K562 (cell line): ENCODE measurements at regions not wholly inside any gene's neighbourhood (a gene's known extent, or its start where the extent isn't known, plus 50 kb on each side); places are given as distances from the start of the nearest gene placed in this dataset.
"Not testable (repeated sequence)": the region's sequence is repeated elsewhere in the genome, so short reads cannot be mapped to it uniquely, and the experiment has no call there.

Source experiments
- ATAC-seq: fragments of 200-7000 bp; cut with Tn5 transposase; 3 replicates; pipeline ENCODE4 v1.9.1; 2020; ENCODE audit warnings: moderate library complexity
- BruUV-seq: library from RNA; stranded (reverse); fragments of 400-500 nt; replicated peaks from 2 replicates; lab custom pipeline; 2021; lab: Mats Ljungman, UMichigan
- CTCF ChIA-PET: fragments of 300-600 bp; formaldehyde crosslinking; extraction: SDS; loops from one replicate; lab custom pipeline; 2021; ENCODE audit warnings: low intra/inter-chr PET ratio; lab: Yijun Ruan, JAX
- POLR2A ChIA-PET: fragments of 300-600, 350-650 bp; sonication (Branson Sonifier 250); formaldehyde crosslinking; extraction: SDS; loops from one replicate; lab custom pipeline; 2021; ENCODE audit warnings: antibody characterized with exemption, inconsistent platforms; lab: Yijun Ruan, JAX
- DNase-seq, 4 experiments: peaks; one replicate each; pipeline versions ENCODE4 v3.0.0 to v3.0.0-alpha.2; 2011 to 2018; ENCODE audit warnings: low spot score in 3 of 4, mixed read lengths in 3 of 4; ENCODE audit errors: extremely low read depth in 1 of 4
- FAIRE-seq: peaks from 2 replicates; lab custom pipeline; 2011; peaks lifted over from hg19 to GRCh38; lab: Jason Lieb, UNC
- H2AFZ ChIP-seq: 2 replicates; pipeline ENCODE4 v1.6.0; 2011; ENCODE audit warnings: low read depth, low read length, control low read depth, inconsistent platforms
- H3K27ac ChIP-seq: fragments of 200-600 bp; 3 replicates; pipeline ENCODE4 v1.8.0; 2011; ENCODE audit warnings: low read depth, mild to moderate bottlenecking, control low read depth, inconsistent platforms, low read length, moderate library complexity, mixed read lengths; ENCODE audit errors: extremely low read depth
- H3K27me3 ChIP-seq, 2 experiments: fragments of 300-600 bp in 1 of 2; 2 replicates in 1 of 2; 3 replicates in 1 of 2; pipeline versions ENCODE4 v1.6.0 to v1.8.0; 2011; ENCODE audit warnings: inconsistent platforms in 2 of 2, low read length in 2 of 2, mild to moderate bottlenecking in 1 of 2, mixed read lengths in 1 of 2, moderate library complexity in 1 of 2; ENCODE audit not compliant: control insufficient read depth in 2 of 2, insufficient read depth in 2 of 2
- H3K36me3 ChIP-seq: fragments of 300-600 bp; 3 replicates; pipeline ENCODE4 v1.8.0; 2011; ENCODE audit warnings: mild to moderate bottlenecking, low read length, inconsistent platforms; ENCODE audit not compliant: control insufficient read depth, insufficient read depth
- H3K4me1 ChIP-seq, 2 experiments: fragments of 200-600 bp in 1 of 2; replicated peaks in 1 of 2; 2 replicates in 1 of 2; 3 replicates in 1 of 2; pipeline versions ENCODE4 v1.5.1 to v1.8.0; 2011; ENCODE audit warnings: inconsistent platforms in 2 of 2, low read length in 2 of 2, mild to moderate bottlenecking in 1 of 2, mixed read lengths in 1 of 2, moderate library complexity in 1 of 2; ENCODE audit not compliant: control insufficient read depth in 2 of 2, insufficient read depth in 2 of 2
- H3K4me2 ChIP-seq: 2 replicates; pipeline ENCODE4 v1.6.1; 2011; ENCODE audit warnings: low read length, control low read depth, inconsistent platforms, mixed read lengths; ENCODE audit not compliant: insufficient read depth
- H3K4me3 ChIP-seq: fragments of 200-600 bp; sonication (generic), shearing (Covaris generic); 2 replicates; pipeline ENCODE4 v1.5.1; 2016; ENCODE audit warnings: control low read depth, inconsistent platforms
- H3K79me2 ChIP-seq: fragments of 200-600 bp; 3 replicates; pipeline ENCODE4 v1.8.0; 2011; ENCODE audit warnings: low read length, inconsistent platforms; ENCODE audit not compliant: control insufficient read depth, insufficient read depth
- H3K9ac ChIP-seq, 2 experiments: 2 replicates each; pipeline versions ENCODE4 v1.6.0 to v1.6.1; 2011; ENCODE audit warnings: low read depth in 2 of 2, low read length in 2 of 2, control low read depth in 1 of 2, inconsistent platforms in 1 of 2, mild to moderate bottlenecking in 1 of 2, mixed read lengths in 1 of 2; ENCODE audit not compliant: insufficient read depth in 1 of 2
- H3K9me1 ChIP-seq: one replicate; pipeline ENCODE4 v1.6.0; 2011; ENCODE audit warnings: inconsistent platforms, mild to moderate bottlenecking, low read length, moderate library complexity; ENCODE audit not compliant: control insufficient read depth, insufficient read depth
- H3K9me3 ChIP-seq: replicated peaks from 2 replicates; pipeline ENCODE4 v1.5.1; 2011; ENCODE audit warnings: low read depth, low read length, inconsistent platforms; ENCODE audit not compliant: control insufficient read depth, insufficient read depth
- H4K20me1 ChIP-seq: replicated peaks from 2 replicates; pipeline ENCODE4 v1.6.1; 2011; ENCODE audit warnings: low read length, inconsistent platforms, mixed read lengths; ENCODE audit not compliant: control insufficient read depth, insufficient read depth
- HNRNPL ChIP-seq: fragments of 200-400 bp; formaldehyde crosslinking; IDR thresholded peaks from 2 replicates; pipeline ENCODE4 v1.6.1; 2017; ENCODE audit warnings: low read depth, mild to moderate bottlenecking, low read length
- WGBS: fragments of 100-300 bp; shearing (Covaris generic); methylation state at CpG from one replicate; pipeline ENCODE4 v1.1.6; 2016; ENCODE audit warnings: low coverage, mixed read lengths; ENCODE audit not compliant: insufficient coverage; ENCODE audit errors: missing lambda C conversion rate; 5-methylcytosine and 5-hydroxymethylcytosine counted together
- in situ Hi-C: fragments of 300-500 bp; cut with MboI; formaldehyde crosslinking; loops from 4 replicates; pipeline ENCODE4 v1.15.0; 2018; ENCODE audit warnings: inconsistent platforms, mixed read lengths
- intact Hi-C: fragments of 100-400 bp; cut with micrococcal nuclease; formaldehyde crosslinking; loops from 2 replicates; pipeline ENCODE4 v1.14.2; 2022
- TF ChIP-seq, protein P1 (sequence below), 2 experiments: IDR thresholded peaks; 2 replicates each; pipeline ENCODE4 v1.6.1; 2012; ENCODE audit warnings: improper control_type of control experiment in 2 of 2, low read depth in 2 of 2, low read length in 2 of 2, borderline replicate concordance in 1 of 2

DNA sequence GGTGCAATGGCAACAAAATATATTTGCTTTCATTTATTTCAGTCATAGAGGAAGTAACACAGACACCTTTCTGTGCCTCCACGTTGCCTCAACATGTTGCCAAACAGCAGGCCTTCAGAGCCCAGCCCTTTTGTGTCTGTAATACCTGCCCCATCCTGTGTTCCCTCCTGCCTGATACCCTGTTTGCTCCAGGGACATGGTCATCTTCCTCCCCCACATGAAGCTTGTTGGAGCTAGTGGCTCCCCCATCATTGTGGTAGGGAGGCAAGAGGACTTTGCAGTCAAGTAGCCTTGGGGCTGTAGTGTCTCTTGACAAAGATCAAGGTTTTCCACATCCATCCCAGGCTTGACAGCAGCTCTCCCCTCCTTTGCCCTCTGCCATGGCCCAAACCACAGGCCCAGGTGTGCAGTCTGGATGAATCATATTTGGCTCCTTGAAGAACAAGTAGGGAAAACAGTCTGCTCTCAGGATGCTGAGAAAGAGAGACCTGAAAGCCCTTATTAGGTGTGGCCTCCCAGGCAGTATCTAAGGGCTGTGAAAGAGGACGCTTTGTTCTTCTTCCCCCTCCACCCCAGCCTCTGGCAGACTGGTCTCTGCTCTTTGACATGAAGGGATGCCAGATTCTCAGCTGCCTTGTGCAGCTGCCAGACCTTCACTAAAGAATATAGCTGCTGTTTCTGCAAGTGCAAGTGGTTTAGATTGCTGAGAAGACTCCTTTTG, 329.0 kb downstream of the C12orf75 start (continued):
- TF ChIP-seq, protein P1, sequence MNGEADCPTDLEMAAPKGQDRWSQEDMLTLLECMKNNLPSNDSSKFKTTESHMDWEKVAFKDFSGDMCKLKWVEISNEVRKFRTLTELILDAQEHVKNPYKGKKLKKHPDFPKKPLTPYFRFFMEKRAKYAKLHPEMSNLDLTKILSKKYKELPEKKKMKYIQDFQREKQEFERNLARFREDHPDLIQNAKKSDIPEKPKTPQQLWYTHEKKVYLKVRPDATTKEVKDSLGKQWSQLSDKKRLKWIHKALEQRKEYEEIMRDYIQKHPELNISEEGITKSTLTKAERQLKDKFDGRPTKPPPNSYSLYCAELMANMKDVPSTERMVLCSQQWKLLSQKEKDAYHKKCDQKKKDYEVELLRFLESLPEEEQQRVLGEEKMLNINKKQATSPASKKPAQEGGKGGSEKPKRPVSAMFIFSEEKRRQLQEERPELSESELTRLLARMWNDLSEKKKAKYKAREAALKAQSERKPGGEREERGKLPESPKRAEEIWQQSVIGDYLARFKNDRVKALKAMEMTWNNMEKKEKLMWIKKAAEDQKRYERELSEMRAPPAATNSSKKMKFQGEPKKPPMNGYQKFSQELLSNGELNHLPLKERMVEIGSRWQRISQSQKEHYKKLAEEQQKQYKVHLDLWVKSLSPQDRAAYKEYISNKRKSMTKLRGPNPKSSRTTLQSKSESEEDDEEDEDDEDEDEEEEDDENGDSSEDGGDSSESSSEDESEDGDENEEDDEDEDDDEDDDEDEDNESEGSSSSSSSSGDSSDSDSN (IDR thresholded peaks at IDR 0.05; ENCODE audit: borderline replicate concordance in 1 of 2, low read depth in 2 of 2, low read length in 2 of 2), result no peak
- TF ChIP-seq HNRNPL, result no peak

DNA sequence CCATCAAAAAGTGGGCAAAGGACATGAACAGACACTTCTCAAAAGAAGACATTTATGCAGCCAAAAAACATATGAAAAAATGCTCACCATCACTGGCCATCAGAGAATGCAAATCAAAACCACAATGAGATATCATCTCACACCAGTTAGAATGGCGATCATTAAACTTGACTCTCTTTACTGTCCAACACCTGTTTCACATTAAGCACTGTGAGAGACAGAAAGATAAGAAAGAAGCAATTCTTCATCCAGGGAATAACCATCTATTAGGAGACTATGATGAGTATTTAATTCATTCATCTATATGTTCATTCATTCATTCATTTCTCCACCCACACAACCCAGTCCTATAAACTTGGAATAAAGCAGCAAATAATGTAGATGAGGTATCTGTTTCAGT, 334.3 kb downstream of the C12orf75 start:
- CTCF ChIA-PET, ATAC-seq, H3K27ac ChIP-seq, H3K4me1 ChIP-seq, H4K20me1 ChIP-seq, H3K27me3 ChIP-seq, H3K9me1 ChIP-seq, H3K36me3 ChIP-seq, FAIRE-seq, H3K4me3 ChIP-seq, H3K79me2 ChIP-seq, DNase-seq, in situ Hi-C loops, H3K9me3 ChIP-seq, BruUV-seq, H3K9ac ChIP-seq, H3K4me2 ChIP-seq, intact Hi-C loops, H2AFZ ChIP-seq: not testable (repeated sequence)
- WGBS, result 0% methylated on average over 1 of the region's 1 CpG
- POLR2A ChIA-PET, result interaction anchor here (1.2 kb wide), 1 partner anchor 12 kb away, joined by 3 read pairs; no protein-coding TSS in a partner anchor
